ENCODE measurements at regions not wholly inside any gene's neighbourhood (a gene's known extent, or its start where the extent isn't known, plus 50 kb on each side); places are given as distances from the start of the nearest gene placed in this dataset.

GRCh38 chr5:5591567-5591966, 169.1 kb downstream of the ICE1 start:
- DNase-seq (ENCODE audit: low read depth in 2 of 2): no peak

- no peak for DNase-seq (ENCODE audit: low read depth in 2 of 2)
These were observed 167.4 kb downstream of the ICE1 start for GRCh38 chr5:5589857-5590256.

- no peak for DNase-seq (ENCODE audit: low read depth in 2 of 2)
These were observed 166.7 kb downstream of the ICE1 start for GRCh38 chr5:5588887-5589826.

GRCh38 chr5:5588386-5588785, 165.9 kb downstream of the ICE1 start:
- no peak for DNase-seq (ENCODE audit: low read depth in 2 of 2)

GRCh38 chr5:5587474-5587873, 165.0 kb downstream of the ICE1 start:
- no peak for DNase-seq (ENCODE audit: low read depth in 2 of 2)

GRCh38 chr5:5586721-5587120, 164.2 kb downstream of the ICE1 start:
- no peak for DNase-seq (ENCODE audit: low read depth in 2 of 2)

- DNase-seq (ENCODE audit: low read depth in 2 of 2): no peak
These were observed 163.4 kb downstream of the ICE1 start for GRCh38 chr5:5585751-5586341.

- DNase-seq (ENCODE audit: low read depth in 2 of 2): no peak
These were observed 162.3 kb downstream of the ICE1 start for GRCh38 chr5:5584751-5585150.

- no peak for DNase-seq (ENCODE audit: low read depth in 2 of 2)
These were observed 161.8 kb downstream of the ICE1 start for GRCh38 chr5:5584236-5584745.

GRCh38 chr5:5583832-5584231, 161.4 kb downstream of the ICE1 start:
- DNase-seq (ENCODE audit: low read depth in 2 of 2): no peak

- DNase-seq (ENCODE audit: low read depth in 2 of 2): no peak
These were observed 160.7 kb downstream of the ICE1 start for GRCh38 chr5:5583023-5583765.

- no peak for DNase-seq (ENCODE audit: low read depth in 2 of 2)
These were observed 158.6 kb downstream of the ICE1 start for GRCh38 chr5:5581080-5581479.

GRCh38 chr5:5576744-5577143, 154.3 kb downstream of the ICE1 start:
- no peak for DNase-seq (ENCODE audit: low read depth in 2 of 2)

- no peak for DNase-seq (ENCODE audit: low read depth in 2 of 2)
These were observed 153.0 kb downstream of the ICE1 start for GRCh38 chr5:5575461-5575860.

GRCh38 chr5:5573798-5574380, 151.4 kb downstream of the ICE1 start:
- DNase-seq (ENCODE audit: low read depth in 2 of 2): no peak

GRCh38 chr5:5572976-5573797, 150.7 kb downstream of the ICE1 start:
- DNase-seq (ENCODE audit: low read depth in 2 of 2): no peak

- DNase-seq (ENCODE audit: low read depth in 2 of 2): no peak
These were observed 149.8 kb downstream of the ICE1 start for GRCh38 chr5:5572010-5572865.

- DNase-seq (ENCODE audit: low read depth in 2 of 2): no peak
These were observed 148.2 kb downstream of the ICE1 start for GRCh38 chr5:5570646-5571045.

- no peak for DNase-seq (ENCODE audit: low read depth in 2 of 2)
These were observed 142.4 kb downstream of the ICE1 start for GRCh38 chr5:5564898-5565297.

- DNase-seq (ENCODE audit: low read depth in 2 of 2): no peak
These were observed 137.5 kb downstream of the ICE1 start for GRCh38 chr5:5560016-5560415.

Data from stimulated activated CD8-positive, alpha-beta memory T cell treated with anti-CD3 and anti-CD28 coated beads, Interleukin-2, amount 100 ng/mL, for 48 hours (primary cell).